SK-N-SH treated with all-trans-retinoic acid at 6 μM for 48 hours (cell line): ENCODE measurements at regions not wholly inside any gene's neighbourhood (a gene's known extent, or its start where the extent isn't known, plus 50 kb on each side); places are given as distances from the start of the nearest gene placed in this dataset.

Experiments
- ARNTL ChIP-seq: fragments of 450-650 bp; formaldehyde crosslinking; IDR thresholded peaks from 2 replicates; pipeline ENCODE4 v1.5.0; 2020; ENCODE audit warnings: low read depth, mild to moderate bottlenecking, moderate library complexity, borderline replicate concordance
- CREB5 ChIP-seq: fragments of 250-450 bp; sonication (Bioruptor Pico); IDR thresholded peaks from 2 replicates; pipeline ENCODE4 v1.5.1; 2020; ENCODE audit warnings: low read depth, mild to moderate bottlenecking, moderate library complexity
- CSRNP3 ChIP-seq: fragments of 250-450 bp; sonication (Bioruptor Pico); IDR thresholded peaks from 2 replicates; pipeline ENCODE4 v1.5.1; 2021; ENCODE audit warnings: mild to moderate bottlenecking, moderate library complexity

- no peak for TF ChIP-seq CREB5 (CRISPR knock-in tag)
- TF ChIP-seq CSRNP3 (CRISPR knock-in tag), result no peak
- TF ChIP-seq ARNTL, result no peak
These were observed 587.2 kb upstream of the MKI67 start for GRCh38 chr10:128713471-128713870.
